Epithelial cell of esophagus (primary cell): ENCODE measurements at regions not wholly inside any gene's neighbourhood (a gene's known extent, or its start where the extent isn't known, plus 50 kb on each side); places are given as distances from the start of the nearest gene placed in this dataset.

ENCODE experiments used
- DNase-seq: peaks from one replicate; pipeline ENCODE4 v3.0.0; 2010; ENCODE audit warnings: low read depth
- H3K4me3 ChIP-seq: 2 replicates; pipeline ENCODE4 v1.5.1; 2011; ENCODE audit warnings: mild to moderate bottlenecking, low read length, control low read depth
- CTCF ChIP-seq: IDR thresholded peaks from 2 replicates; pipeline ENCODE4 v1.5.1; 2011; ENCODE audit warnings: low read depth, mild to moderate bottlenecking, low read length, control low read depth, inconsistent platforms; ENCODE audit not compliant: insufficient read depth; ENCODE audit errors: missing control alignments

GRCh38 chr10:10952800-10953199, 64.9 kb upstream of the CELF2 start:
- DNase-seq, result no peak
- TF ChIP-seq CTCF, result no peak
- no peak overlapping the region for H3K4me3 ChIP-seq

GRCh38 chr10:10956681-10957542, 60.8 kb upstream of the CELF2 start:
- TF ChIP-seq CTCF, result no peak
- H3K4me3 ChIP-seq, result no peak overlapping the region
- DNase-seq, result no peak

- TF ChIP-seq CTCF, result no peak
- DNase-seq, result peak; percentile 14
- H3K4me3 ChIP-seq, result no peak overlapping the region
Observed at GRCh38 chr10:10958041-10958440, 59.6 kb upstream of the CELF2 start.

GRCh38 chr10:10959666-10960065, 58.0 kb upstream of the CELF2 start:
- no peak overlapping the region for H3K4me3 ChIP-seq
- DNase-seq, result no peak
- no peak for TF ChIP-seq CTCF

GRCh38 chr10:10960534-10960933, 57.1 kb upstream of the CELF2 start:
- no peak for TF ChIP-seq CTCF
- no peak for DNase-seq
- no peak overlapping the region for H3K4me3 ChIP-seq

DNA sequence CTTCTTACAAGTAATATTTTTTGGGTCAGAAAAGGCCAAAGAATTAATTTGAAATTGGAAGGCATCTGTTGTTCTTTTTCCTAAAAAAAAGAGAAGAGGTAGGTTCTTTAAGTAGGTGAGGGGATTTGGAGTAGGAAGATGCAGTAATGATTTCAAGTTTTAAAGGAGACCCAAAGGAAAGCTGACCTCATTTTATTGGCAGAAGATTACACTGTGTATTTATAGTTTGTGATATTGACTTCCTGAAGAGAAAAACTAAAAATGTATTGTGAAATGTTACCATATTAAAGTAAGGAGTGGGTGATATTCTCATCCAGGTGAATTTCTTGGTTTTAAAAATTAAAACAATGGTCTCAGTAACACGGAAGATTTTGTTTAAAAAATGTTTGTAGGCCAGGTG, 56.6 kb upstream of the CELF2 start:
- H3K4me3 ChIP-seq, result no peak overlapping the region
- no peak for DNase-seq
- no peak for TF ChIP-seq CTCF

DNA sequence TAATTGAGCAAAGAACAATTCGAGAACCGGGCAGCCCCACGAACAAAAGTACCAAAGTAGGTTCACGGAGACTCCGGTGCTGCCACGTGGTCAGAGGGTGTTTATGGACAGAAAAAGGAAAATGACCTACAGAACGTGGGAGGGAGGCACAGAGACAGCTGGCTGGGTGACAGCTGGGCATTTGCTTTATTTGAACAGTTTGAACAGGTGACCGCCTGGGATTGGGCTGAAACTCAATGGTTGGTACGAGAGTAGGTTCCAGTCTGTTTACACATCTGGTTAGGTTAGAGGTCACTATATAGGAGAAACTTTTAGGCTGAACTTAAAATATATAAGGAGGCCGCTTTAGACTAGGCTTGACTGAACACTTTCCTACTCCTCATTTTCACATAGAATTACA, 50.6 kb upstream of the CELF2 start:
- DNase-seq, result no peak

More for the DNA sequence above, 50.6 kb upstream of the CELF2 start:
- TF ChIP-seq CTCF, result no peak
- H3K4me3 ChIP-seq, result no peak overlapping the region
